Activated T-cell treated with anti-CD3 and anti-CD28 coated beads, Interleukin-2, amount 50 U/mL, for 4 hours (primary cell): ENCODE measurements at regions not wholly inside any gene's neighbourhood (a gene's known extent, or its start where the extent isn't known, plus 50 kb on each side); places are given as distances from the start of the nearest gene placed in this dataset.

Experiments
- ATAC-seq, 2 donors: fragments of 200-7000 bp; cut with Tn5 transposase; one replicate each; pipeline ENCODE4 v1.10.0; 2021
- DNase-seq: peaks from one replicate; pipeline ENCODE4 v3.0.0-alpha.2; 2020
- H3K27me3 Mint-ChIP-seq: one replicate; pipeline ENCODE4 v1.8.0; 2021; ENCODE audit warnings: low read depth, mixed read lengths
- H3K36me3 Mint-ChIP-seq: one replicate; pipeline ENCODE4 v1.8.0; 2022; ENCODE audit warnings: mixed read lengths; ENCODE audit not compliant: insufficient read depth
- H3K4me1 Mint-ChIP-seq: one replicate; pipeline ENCODE4 v1.8.0; 2021; ENCODE audit warnings: low read depth, mixed read lengths
- H3K4me3 Mint-ChIP-seq: one replicate; pipeline ENCODE4 v1.8.0; 2021; ENCODE audit warnings: mild to moderate bottlenecking, moderate library complexity, mixed read lengths
- H3K9me3 Mint-ChIP-seq: one replicate; pipeline ENCODE4 v1.8.0; 2021; ENCODE audit warnings: mixed read lengths

DNA sequence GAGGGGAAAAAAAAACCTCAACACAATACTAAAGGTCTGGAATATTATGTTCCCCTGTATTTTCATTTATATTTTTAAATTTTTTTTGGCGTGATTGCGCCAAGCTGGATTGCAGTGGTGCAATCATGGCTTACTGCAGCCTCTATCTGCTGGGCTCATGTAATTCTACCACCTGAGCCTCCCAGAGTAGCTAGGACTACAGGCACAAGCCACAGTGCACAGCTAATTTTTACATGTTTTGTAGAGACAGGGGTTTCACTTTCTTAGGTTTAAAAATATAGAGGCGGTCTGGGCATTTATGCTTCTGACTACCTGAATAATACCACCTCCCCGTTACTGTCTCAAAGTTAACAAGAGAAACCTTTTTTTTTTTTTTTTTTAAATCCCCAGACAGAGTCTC is 51.1 kb upstream of the MAP4 start:
- Mint-ChIP-seq H3K27me3 (no peaks in the 10 kb centered on the region), H3K36me3 (peaks cover 8% of the 10 kb centered on the region), H3K4me3 (no peak overlapping the region), H3K4me1 (peaks cover 26% of the 10 kb centered on the region), H3K9me3 (no peaks in the 10 kb centered on the region)
- DNase-seq (no peak), ATAC-seq (no peak)
